Endothelial cell of umbilical vein (primary cell): ENCODE measurements at regions not wholly inside any gene's neighbourhood (a gene's known extent, or its start where the extent isn't known, plus 50 kb on each side); places are given as distances from the start of the nearest gene placed in this dataset.

Experiments
- BruUV-seq: library from RNA; stranded (reverse); fragments of 400-500 nt; replicated peaks from 2 replicates; lab custom pipeline; 2021; lab: Mats Ljungman, UMichigan
- CTCF ChIA-PET: fragments of 300-600, 350-600 bp; sonication (Branson Sonifier 250); formaldehyde crosslinking; loops from one replicate; lab custom pipeline; 2021; ENCODE audit warnings: antibody characterized with exemption, inconsistent platforms; lab: Charles Lee
- POLR2A ChIA-PET: fragments of 300-600, 350-600 bp; sonication (Branson Sonifier 250); formaldehyde crosslinking; loops from one replicate; lab custom pipeline; 2021; ENCODE audit warnings: antibody characterized with exemption, inconsistent platforms; lab: Charles Lee
- DNase-seq: peaks from one replicate; pipeline ENCODE4 v3.0.0-alpha.2; 2011; ENCODE audit warnings: low read depth, low spot score
- FAIRE-seq: peaks from 2 replicates; lab custom pipeline; 2011; peaks lifted over from hg19 to GRCh38; lab: Jason Lieb, UNC
- H2AFZ ChIP-seq: 2 replicates; pipeline ENCODE4 v1.6.0; 2012; ENCODE audit warnings: low read depth, low read length, control low read depth, inconsistent platforms
- H3K27ac ChIP-seq: 2 replicates; pipeline ENCODE4 v1.5.1; 2011; ENCODE audit warnings: low read depth, mild to moderate bottlenecking, control low read depth, low read length, moderate library complexity; ENCODE audit not compliant: insufficient read depth
- H3K27me3 ChIP-seq, 2 experiments: 2 replicates each; pipeline versions ENCODE4 v1.6.0 to v1.6.1; 2011; ENCODE audit warnings: low read length in 2 of 2, mixed read lengths in 1 of 2; ENCODE audit not compliant: control insufficient read depth in 2 of 2, insufficient read depth in 2 of 2
- H3K36me3 ChIP-seq, 2 experiments: 2 replicates in 1 of 2; 3 replicates in 1 of 2; pipeline ENCODE4 v1.5.1; 2011; ENCODE audit warnings: low read length in 2 of 2, mild to moderate bottlenecking in 1 of 2, moderate library complexity in 1 of 2; ENCODE audit not compliant: control insufficient read depth in 2 of 2, insufficient read depth in 2 of 2; ENCODE audit errors: extremely low read depth in 1 of 2
- H3K4me1 ChIP-seq: 3 replicates; pipeline ENCODE4 v1.5.1; 2011; ENCODE audit warnings: mild to moderate bottlenecking, low read length; ENCODE audit not compliant: control insufficient read depth, insufficient read depth; ENCODE audit errors: extremely low read depth
- H3K4me2 ChIP-seq: 2 replicates; pipeline ENCODE4 v1.6.1; 2011; ENCODE audit warnings: low read length, control low read depth, mixed read lengths; ENCODE audit not compliant: insufficient read depth
- H3K4me3 ChIP-seq, 3 experiments: fragments of 200-600 bp in 1 of 3; sonication (generic), shearing (Covaris generic) in 1 of 3; replicated peaks in 1 of 3; 2 replicates each; pipeline ENCODE4 v1.5.1; 2011 to 2016; ENCODE audit warnings: control low read depth in 3 of 3, low read length in 3 of 3, mild to moderate bottlenecking in 2 of 3, inconsistent platforms in 1 of 3, low read depth in 1 of 3, moderate library complexity in 1 of 3; ENCODE audit not compliant: insufficient read depth in 1 of 3
- H3K79me2 ChIP-seq: 2 replicates; pipeline ENCODE4 v1.6.0; 2012; ENCODE audit warnings: low read length, inconsistent platforms; ENCODE audit not compliant: control insufficient read depth, insufficient read depth
- H3K9ac ChIP-seq: replicated peaks from 2 replicates; pipeline ENCODE3; 2011; ENCODE audit warnings: low read length, control low read depth; ENCODE audit not compliant: insufficient read depth; ENCODE audit errors: extremely low read depth
- H3K9me1 ChIP-seq: replicated peaks from 3 replicates; pipeline ENCODE4 v1.6.0; 2011; ENCODE audit warnings: mild to moderate bottlenecking, low read length; ENCODE audit not compliant: control insufficient read depth, insufficient read depth; ENCODE audit errors: extremely low read depth
- H3K9me3 ChIP-seq: replicated peaks from 2 replicates; pipeline ENCODE4 v1.5.1; 2012; ENCODE audit warnings: low read length, inconsistent platforms; ENCODE audit not compliant: control insufficient read depth, insufficient read depth
- H4K20me1 ChIP-seq: replicated peaks from 2 replicates; pipeline ENCODE3; 2011; ENCODE audit warnings: mild to moderate bottlenecking, low read length; ENCODE audit not compliant: control insufficient read depth, insufficient read depth; ENCODE audit errors: extremely low read depth
- CTCF ChIP-seq, 2 donors: IDR thresholded peaks; 1 replicate in 1 of 2; 2 replicates in 1 of 2; pipeline ENCODE4 v1.5.1; 2011; ENCODE audit warnings: low read length in 2 of 2, mild to moderate bottlenecking in 2 of 2, moderate library complexity in 2 of 2, control low read depth in 1 of 2, inconsistent platforms in 1 of 2, low read depth in 1 of 2; ENCODE audit not compliant: insufficient read depth in 1 of 2; ENCODE audit errors: extremely low read depth in 1 of 2
- EZH2 ChIP-seq: IDR thresholded peaks from 2 replicates; pipeline ENCODE4 v1.6.1; 2012; ENCODE audit warnings: borderline replicate concordance, low read depth, mild to moderate bottlenecking, moderate library complexity, low read length, inconsistent platforms; ENCODE audit not compliant: severe bottlenecking
- FOS ChIP-seq: IDR thresholded peaks from 2 replicates; pipeline ENCODE4 v1.6.1; 2011; ENCODE audit warnings: mild to moderate bottlenecking, low read length, moderate library complexity, borderline replicate concordance; ENCODE audit not compliant: insufficient read depth
- GATA2 ChIP-seq: IDR thresholded peaks from 2 replicates; pipeline ENCODE4 v1.7.0; 2011; ENCODE audit warnings: low read depth, mild to moderate bottlenecking, moderate library complexity, mixed read lengths, low read length; ENCODE audit not compliant: insufficient read length, insufficient read depth
- JUN ChIP-seq: IDR thresholded peaks from 2 replicates; pipeline ENCODE4 v1.6.1; 2011; ENCODE audit warnings: borderline replicate concordance, low read depth; ENCODE audit not compliant: insufficient read length, insufficient read depth
- MAX ChIP-seq: IDR thresholded peaks from 2 replicates; pipeline ENCODE4 v1.6.1; 2011; ENCODE audit not compliant: insufficient read depth, insufficient read length
- MYC ChIP-seq: IDR thresholded peaks from one replicate; pipeline ENCODE4 v1.6.1; 2011; ENCODE audit warnings: mild to moderate bottlenecking, low read depth, low read length
- POLR2A ChIP-seq: IDR thresholded peaks from 2 replicates; pipeline ENCODE4 v1.6.1; 2012; ENCODE audit warnings: low read depth, mild to moderate bottlenecking, control low read depth, low read length
- POLR2AphosphoS5 ChIP-seq: IDR thresholded peaks from 2 replicates; pipeline ENCODE4 v1.6.1; 2012; ENCODE audit warnings: low read depth, mild to moderate bottlenecking, control low read depth, low read length, moderate library complexity; ENCODE audit not compliant: insufficient read depth
- dilution Hi-C: fragments of 300-500 bp; cut with MboI; formaldehyde crosslinking; loops from one replicate; pipeline ENCODE4 v1.15.0; 2019; ENCODE audit warnings: low sequenced_read_pairs; ENCODE audit not compliant: extremely low pct_ligation_motif_present
- intact Hi-C: fragments of 100-400 bp; cut with micrococcal nuclease; formaldehyde crosslinking; loops from one replicate; pipeline ENCODE4 v1.10.0; 2022

GRCh38 chr10:60518745-60519144 lies 129.1 kb upstream of the ANK3 start:
- BruUV-seq: no TSS peak
- dilution Hi-C loops (no loop called here), intact Hi-C loops (no loop called here)
- H3K79me2 ChIP-seq: no peaks in the 10 kb centered on the region
- H4K20me1 ChIP-seq: no peaks in the 10 kb centered on the region
- no peaks in the 10 kb centered on the region for H3K9me3 ChIP-seq
- H3K9me1 ChIP-seq: no peaks in the 10 kb centered on the region
- TF ChIP-seq FOS: no peak
- no peak for TF ChIP-seq CTCF (IDR thresholded peaks at IDR 0.05; ENCODE audit: extremely low read depth in 1 of 2, insufficient read depth in 1 of 2, low read depth in 1 of 2, low read length in 2 of 2)
- TF ChIP-seq POLR2AphosphoS5: no peak
- no peak for TF ChIP-seq GATA2
- no peak for TF ChIP-seq JUN
- TF ChIP-seq EZH2: no peak
- TF ChIP-seq MAX: no peak
- no peak for TF ChIP-seq MYC
- no peak for TF ChIP-seq POLR2A
- no peaks in the 10 kb centered on the region for H3K4me1 ChIP-seq
- H3K9ac ChIP-seq: no peak overlapping the region
- H3K4me2 ChIP-seq: no peak overlapping the region
- no peaks in the 10 kb centered on the region for H3K36me3 ChIP-seq
- ChIA-PET CTCF (no interaction called here), POLR2A (no interaction called here)
- peaks cover 0 to 2% of the 10 kb centered on the region in 2 experiments for H3K27me3 ChIP-seq
- FAIRE-seq (no peak), DNase-seq (no peak)
- no peak overlapping the region for H3K27ac ChIP-seq
- no peak overlapping the region for H3K4me3 ChIP-seq
- no peak overlapping the region for H2AFZ ChIP-seq
